ENCODE measurements at regions not wholly inside any gene's neighbourhood (a gene's known extent, or its start where the extent isn't known, plus 50 kb on each side); places are given as distances from the start of the nearest gene placed in this dataset.
"Not testable (repeated sequence)": the region's sequence is repeated elsewhere in the genome, so short reads cannot be mapped to it uniquely, and the experiment has no call there.

DNA sequence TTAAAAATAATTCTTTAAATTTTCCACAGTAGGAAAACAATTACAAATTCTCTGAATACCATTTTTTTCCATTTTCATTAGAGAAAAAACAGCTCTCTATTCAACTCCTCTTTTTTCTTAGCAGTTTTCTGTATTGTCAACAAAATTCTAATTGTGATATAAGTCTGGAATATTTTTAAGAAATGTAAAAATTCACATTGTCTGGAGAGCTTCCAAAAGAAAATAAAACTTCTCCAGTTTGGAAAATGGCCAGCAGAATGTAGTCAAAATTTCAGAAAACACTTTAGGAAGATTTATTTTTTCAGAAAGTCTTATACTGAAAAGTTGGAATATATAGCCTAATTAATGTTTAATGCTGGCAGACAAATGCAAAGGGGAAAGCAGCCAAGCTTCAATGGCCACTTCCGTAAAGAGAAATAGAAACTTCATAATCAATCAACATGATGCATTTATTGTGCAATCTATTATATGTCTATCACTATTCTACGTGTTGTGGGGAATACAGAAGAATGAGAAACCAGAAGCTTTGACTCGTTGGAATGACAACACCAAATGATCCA is 733.2 kb upstream of the PKDCC start:
- no peak for DNase-seq (ENCODE audit: low read depth)

- DNase-seq (ENCODE audit: low read depth) = no peak
These were observed 728.4 kb upstream of the PKDCC start for GRCh38 chr2:41319437-41319836.

DNA sequence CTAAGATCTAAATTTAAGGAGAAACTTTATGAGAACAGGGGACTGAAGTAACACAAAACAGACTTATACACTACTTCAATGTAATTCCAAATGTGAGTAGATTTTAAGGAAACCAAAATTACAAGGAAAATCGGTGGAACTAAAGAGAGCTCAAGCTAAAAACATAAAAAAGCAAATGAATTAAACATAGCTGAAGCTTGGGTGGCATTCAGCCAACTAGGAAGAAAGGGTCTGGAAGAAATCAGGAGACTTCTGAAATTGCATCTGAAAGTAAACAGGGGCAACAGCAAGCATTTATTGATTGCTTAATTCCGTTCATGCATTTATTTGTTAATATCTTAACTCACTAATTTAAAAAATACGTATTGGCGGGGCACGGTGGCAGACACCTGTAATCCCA is 727.3 kb upstream of the PKDCC start:
- no peak for DNase-seq (ENCODE audit: low read depth)

DNA sequence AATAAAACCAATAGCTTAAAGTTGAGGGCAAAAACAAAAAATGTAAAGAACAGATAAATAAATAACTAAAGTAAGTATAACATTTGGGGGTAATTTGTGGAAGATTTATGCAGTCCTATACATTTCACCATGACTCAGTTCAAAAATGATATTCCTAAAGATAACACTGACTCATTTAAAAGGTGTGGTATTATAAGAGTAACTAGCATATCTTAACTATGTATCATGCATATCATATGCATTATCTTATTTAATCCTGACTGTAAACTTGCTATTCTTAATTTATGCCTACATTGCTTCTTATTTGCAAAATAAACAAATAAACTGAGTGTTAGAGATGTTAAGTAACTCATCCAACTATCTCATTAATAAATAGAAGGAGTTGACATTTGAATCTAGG is 726.5 kb upstream of the PKDCC start:
- DNase-seq (ENCODE audit: low read depth) = no peak

- no peak for DNase-seq (ENCODE audit: low read depth)
These were observed 721.0 kb upstream of the PKDCC start for GRCh38 chr2:41326851-41327250.

GRCh38 chr2:41329040-41329439 is 718.8 kb upstream of the PKDCC start:
- DNase-seq (ENCODE audit: low read depth) = no peak

- no peak for DNase-seq (ENCODE audit: low read depth)
These were observed 713.7 kb upstream of the PKDCC start for GRCh38 chr2:41334159-41334558.

DNA sequence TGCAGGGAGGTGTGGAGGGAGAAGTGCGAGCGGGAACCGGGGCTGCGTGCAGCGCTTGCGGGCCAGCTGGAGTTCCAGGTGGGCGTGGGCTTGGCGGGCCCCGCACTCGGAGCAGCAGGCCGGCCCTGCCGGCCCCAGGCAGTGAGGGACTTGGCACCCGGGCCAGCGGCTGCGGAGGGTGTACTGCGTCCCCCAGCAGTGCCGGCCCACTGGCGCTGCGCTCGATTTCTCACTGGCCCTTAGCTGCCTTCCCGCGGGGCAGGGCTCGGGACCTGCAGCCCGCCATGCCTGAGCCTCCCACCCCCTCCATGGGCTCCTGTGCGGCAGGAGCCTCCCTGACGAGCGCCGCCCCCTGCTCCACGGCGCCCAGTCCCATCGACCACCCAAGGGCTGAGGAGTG is 712.2 kb upstream of the PKDCC start:
- not testable (repeated sequence) for DNase-seq (ENCODE audit: low read depth)

DNA sequence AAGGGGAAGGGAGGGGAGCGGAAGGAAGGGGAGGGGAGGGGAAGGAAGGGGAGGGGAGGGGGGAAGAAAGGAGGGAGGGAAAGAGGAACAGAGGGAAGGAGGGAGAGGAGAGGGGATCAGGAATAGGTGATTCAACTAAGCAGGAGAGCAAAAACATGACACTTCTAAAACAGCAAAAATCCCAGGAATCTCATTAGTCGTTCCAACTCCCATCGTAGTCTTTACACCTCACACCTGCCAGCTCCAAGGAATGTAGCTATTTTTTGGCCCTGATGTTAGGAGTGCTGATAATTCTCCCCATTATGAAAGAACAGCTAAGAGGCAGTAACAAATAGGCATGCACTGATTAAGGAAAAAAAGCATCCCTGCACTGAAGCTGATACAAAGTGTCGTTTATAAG is 709.9 kb upstream of the PKDCC start:
- no peak for DNase-seq (ENCODE audit: low read depth)

GRCh38 chr2:41344529-41344928 is 703.3 kb upstream of the PKDCC start:
- DNase-seq (ENCODE audit: low read depth) = no peak

DNA sequence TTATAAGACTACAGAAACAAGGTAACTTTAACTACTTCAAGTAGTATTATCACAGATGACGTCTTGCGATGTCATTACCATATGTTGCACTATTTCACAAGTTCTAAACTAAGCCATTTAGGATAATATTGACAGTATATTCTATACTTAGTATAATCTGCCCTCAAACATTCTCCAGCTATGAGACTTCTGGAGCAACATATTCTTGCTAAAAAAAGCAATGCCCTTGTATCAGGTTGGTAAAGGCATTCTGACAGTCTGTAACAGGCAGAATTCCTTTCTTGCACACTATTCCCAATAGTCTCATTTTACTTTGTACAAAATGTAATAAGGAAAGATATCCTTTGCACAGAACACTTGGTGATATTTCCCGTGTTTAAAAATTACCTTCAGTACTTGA is 694.8 kb upstream of the PKDCC start:
- no peak for DNase-seq (ENCODE audit: low read depth)

GRCh38 chr2:41355794-41356193 is 692.0 kb upstream of the PKDCC start:
- no peak for DNase-seq (ENCODE audit: low read depth)

DNA sequence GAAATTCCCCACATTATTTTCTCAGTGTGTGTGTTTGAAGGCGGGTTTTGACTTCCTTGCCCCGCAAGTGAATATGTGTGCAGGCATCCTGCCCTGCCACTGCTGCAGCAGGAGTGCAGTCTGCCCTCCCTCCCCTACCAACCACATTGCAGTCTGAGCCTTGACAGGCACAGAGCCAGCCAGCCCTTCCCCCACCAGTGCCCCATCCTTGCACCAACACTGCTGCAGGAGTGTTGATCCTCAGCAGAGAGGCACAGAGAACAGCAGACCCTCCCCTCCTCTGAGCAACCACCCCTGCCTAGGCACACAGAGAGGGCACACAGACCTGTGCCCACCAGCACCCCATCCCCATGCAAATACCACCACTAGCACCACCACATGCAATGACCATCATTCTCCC is 683.0 kb upstream of the PKDCC start:
- DNase-seq (ENCODE audit: low read depth) = no peak

GRCh38 chr2:41375901-41376300 is 671.9 kb upstream of the PKDCC start:
- no peak for DNase-seq (ENCODE audit: low read depth)

DNA sequence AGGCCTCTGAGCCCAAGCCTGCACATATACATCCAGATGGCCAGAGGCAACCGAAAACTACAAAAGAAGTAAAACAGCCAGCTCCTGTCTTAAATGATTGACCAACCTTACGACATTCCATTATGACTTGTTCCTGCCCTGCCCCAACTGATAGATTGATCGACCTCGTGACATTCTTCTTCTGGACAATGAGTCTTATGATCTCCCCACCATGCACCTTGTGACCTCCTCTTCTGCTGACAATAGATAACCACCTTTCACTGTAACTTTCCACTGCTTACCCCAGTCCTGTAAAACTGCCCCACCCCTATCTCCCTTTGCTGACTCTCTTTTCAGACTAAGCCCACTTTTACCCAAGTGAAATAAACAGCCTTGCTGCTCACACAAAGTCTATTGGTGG is 670.0 kb upstream of the PKDCC start:
- no peak for DNase-seq (ENCODE audit: low read depth)

DNA sequence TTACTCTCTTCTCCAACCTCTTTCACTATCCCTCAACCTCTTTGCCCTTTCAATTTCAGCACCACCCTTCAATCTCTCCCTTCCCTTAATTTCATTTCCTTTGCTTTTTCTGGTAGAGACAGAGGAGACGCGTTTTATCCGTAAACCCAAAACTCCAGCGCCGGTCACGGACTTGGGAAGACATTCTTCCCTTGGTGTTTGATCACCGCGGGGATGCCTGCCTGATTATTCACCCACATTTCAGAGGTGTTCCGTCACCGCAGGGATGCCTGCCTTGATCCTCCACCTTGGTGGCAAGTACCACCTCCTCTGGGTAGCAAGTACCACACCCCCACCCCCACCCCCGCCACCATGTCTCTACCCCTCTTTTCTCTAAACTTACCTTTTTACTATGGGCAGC is 669.4 kb upstream of the PKDCC start:
- no peak for DNase-seq (ENCODE audit: low read depth)

DNA sequence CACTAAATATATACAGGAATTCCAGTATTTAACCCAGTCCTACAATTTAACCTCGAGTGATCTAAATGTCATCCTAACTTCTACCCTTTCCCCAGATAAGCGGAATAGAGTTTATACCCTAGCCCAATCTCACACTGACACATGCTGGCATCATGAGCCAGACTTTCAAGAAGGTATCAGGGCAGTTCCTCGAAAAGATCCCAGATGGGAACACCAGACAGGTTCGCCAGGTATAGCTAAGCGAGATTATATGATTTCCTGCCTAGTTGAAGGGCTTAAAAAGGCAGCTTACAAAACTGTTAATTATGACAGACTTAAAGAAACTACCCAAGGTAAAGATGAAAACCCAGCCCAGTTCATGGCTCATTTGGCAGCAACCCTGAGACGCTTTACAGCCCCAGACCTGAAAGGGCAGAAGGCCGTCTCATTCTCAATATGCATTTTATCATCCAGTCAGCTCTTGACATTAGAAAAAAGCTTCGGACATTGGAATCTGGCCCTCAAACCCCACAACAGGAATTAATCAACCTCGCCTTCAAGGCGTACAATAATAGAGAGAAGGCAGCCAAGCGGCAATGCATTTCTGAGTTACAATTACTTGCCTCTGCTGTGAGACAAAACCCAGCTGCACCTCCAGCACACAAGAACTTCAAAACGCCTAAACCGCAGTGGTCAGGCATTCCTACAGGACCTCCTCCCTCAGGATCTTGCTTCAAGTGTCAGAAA is 668.2 kb upstream of the PKDCC start:
- DNase-seq (ENCODE audit: low read depth) = no peak

DNA sequence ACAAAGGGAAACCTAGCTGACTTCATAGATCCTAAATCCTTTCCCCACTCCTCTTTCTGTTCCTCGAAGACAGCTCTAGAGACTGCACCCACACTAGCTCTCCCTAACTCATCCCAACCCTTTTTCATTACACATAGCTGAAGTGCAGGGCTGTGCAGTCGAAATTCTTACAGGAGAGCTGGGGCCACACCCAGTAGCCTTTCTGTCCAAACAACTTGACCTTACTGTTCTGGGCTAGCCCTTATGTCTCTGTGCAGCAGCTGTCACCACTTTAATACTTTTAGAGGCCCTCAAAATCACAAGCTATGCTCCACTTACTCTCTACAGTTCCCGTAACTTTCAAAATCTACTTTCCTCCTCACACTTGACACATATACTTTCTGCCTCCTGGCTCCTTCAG is 666.1 kb upstream of the PKDCC start:
- DNase-seq (ENCODE audit: low read depth) = no peak

DNA sequence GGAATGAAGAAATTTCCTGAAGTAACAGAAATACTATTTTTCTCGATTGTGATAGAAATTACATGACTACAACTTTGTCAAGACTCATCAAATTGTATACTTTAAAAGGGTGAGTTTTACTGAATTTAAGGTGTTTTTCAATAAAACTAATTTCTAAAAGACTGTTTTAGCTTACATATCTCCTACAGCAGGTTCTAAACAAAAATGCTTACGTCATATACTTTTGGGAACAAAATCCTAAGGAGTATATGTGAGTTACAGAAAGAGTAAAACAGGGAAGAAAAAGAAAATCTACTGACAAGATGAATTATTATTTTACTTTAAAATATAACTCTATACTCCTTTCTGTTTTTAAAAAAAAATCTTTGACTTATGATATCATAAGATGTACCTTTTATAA is 660.3 kb upstream of the PKDCC start:
- no peak for DNase-seq (ENCODE audit: low read depth)

GRCh38 chr2:41393621-41394020 is 654.2 kb upstream of the PKDCC start:
- no peak for DNase-seq (ENCODE audit: low read depth)

DNA sequence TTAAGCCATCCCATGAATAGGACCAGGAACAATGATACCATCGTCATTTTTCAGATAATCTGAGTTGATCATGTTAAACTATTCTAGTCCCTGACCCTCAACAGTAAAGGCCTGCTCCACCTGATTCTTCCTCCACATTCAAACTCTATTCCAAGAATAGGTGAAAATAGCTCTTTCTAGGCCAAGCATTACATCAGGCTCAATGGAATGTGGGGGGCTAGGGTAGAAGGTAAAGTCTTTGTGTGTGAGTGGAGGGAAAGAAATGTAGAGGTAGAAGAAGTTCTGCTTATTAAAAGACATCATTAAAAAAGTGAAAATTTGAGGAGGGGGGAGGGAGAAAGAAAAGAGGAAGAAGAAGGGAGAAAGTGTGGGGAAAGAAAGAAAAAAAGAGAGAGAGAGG is 653.3 kb upstream of the PKDCC start:
- DNase-seq (ENCODE audit: low read depth) = no peak

DNA sequence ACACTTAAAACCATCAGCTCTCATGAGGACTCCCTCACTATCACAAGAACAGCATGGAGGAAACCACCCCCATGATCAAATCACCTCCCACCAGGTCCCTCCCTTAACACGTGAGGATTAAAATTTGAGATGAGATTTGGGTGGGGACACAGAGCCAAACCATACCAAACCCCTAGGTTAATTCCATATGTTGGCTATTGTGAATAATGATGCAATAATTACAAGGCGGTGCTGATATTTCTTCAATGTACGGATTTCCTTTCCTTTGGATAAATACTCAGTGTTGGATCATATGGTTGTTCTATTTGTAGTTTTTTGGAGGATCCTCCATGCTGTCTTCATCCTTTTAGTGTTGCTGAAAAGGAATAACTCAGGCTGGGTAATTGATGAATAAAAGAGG is 652.1 kb upstream of the PKDCC start:
- DNase-seq (ENCODE audit: low read depth) = no peak

DNA sequence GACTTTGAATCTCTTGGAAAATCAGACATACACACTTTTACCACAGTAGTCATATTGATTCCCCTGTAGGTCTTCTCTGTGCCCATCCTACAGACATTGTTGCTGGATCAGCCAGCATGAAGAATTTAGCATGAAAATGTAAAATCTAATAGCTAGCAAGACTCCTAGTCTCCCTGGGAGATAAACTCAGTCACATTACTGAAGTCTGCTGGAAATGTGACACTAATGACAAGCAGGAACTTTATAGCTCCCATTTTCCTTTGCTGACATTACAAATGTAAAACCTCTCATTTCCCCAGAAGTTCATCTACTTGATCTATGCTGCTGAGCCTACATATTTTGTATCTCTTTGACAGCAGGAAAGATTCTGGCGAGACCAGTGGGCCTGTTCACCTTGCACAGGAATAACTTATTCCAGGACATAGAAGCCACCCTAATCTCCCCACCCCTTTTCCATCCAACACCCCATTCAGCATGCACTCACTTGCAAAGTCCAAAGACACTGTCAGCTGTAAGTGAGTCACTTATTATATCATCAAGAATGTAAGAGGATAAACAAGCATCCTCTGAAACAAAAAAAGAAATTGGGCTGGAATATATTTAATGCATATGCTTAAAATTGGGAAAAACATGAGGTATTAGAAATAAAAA is 648.3 kb upstream of the PKDCC start:
- DNase-seq (ENCODE audit: low read depth) = no peak

Data from stimulated activated CD8-positive, alpha-beta memory T cell treated with anti-CD3 and anti-CD28 coated beads, Interleukin-12 subunit alpha, Interleukin-12 subunit beta, amount 100 ng/mL, for 1 hour (primary cell).